ENCODE measurements at regions not wholly inside any gene's neighbourhood (a gene's known extent, or its start where the extent isn't known, plus 50 kb on each side); places are given as distances from the start of the nearest gene placed in this dataset.
"Not testable (repeated sequence)": the region's sequence is repeated elsewhere in the genome, so short reads cannot be mapped to it uniquely, and the experiment has no call there.

- DNase-seq: not testable (repeated sequence)
Measured at GRCh38 chr17:30680681-30681080, 143.8 kb downstream of the CRLF3 start.

- no peak for DNase-seq
Measured at GRCh38 chr17:30677550-30678249, 146.8 kb downstream of the CRLF3 start.

GRCh38 chr17:30675777-30676492 is 148.6 kb downstream of the CRLF3 start:
- DNase-seq: not testable (repeated sequence)

- DNase-seq: not testable (repeated sequence)
Measured at GRCh38 chr17:30669217-30669649, 155.3 kb downstream of the CRLF3 start.

- DNase-seq: not testable (repeated sequence)
Measured at GRCh38 chr17:30668360-30669181, 155.9 kb downstream of the CRLF3 start.

GRCh38 chr17:30667657-30668359 is 156.7 kb downstream of the CRLF3 start:
- DNase-seq: not testable (repeated sequence)

GRCh38 chr17:30666838-30667656 is 157.4 kb downstream of the CRLF3 start:
- not testable (repeated sequence) for DNase-seq

GRCh38 chr17:30663727-30664455 is 160.6 kb downstream of the CRLF3 start:
- DNase-seq: not testable (repeated sequence)

GRCh38 chr17:30657148-30657547 is 167.3 kb downstream of the CRLF3 start:
- not testable (repeated sequence) for DNase-seq

- not testable (repeated sequence) for DNase-seq
Measured at GRCh38 chr17:30653038-30653437, 171.5 kb downstream of the CRLF3 start.

GRCh38 chr17:30650149-30650548 is 172.9 kb downstream of the GOSR1 start:
- DNase-seq: not testable (repeated sequence)

GRCh38 chr17:30648015-30648620 is 170.9 kb downstream of the GOSR1 start:
- DNase-seq: not testable (repeated sequence)

GRCh38 chr17:30645875-30646274 is 168.7 kb downstream of the GOSR1 start:
- DNase-seq: not testable (repeated sequence)

GRCh38 chr17:30644713-30645112 is 167.5 kb downstream of the GOSR1 start:
- DNase-seq: not testable (repeated sequence)

- not testable (repeated sequence) for DNase-seq
Measured at GRCh38 chr17:30644287-30644686, 167.1 kb downstream of the GOSR1 start.

GRCh38 chr17:30641428-30641827 is 164.2 kb downstream of the GOSR1 start:
- DNase-seq: not testable (repeated sequence)

GRCh38 chr17:30639391-30639790 is 162.2 kb downstream of the GOSR1 start:
- DNase-seq: not testable (repeated sequence)

GRCh38 chr17:30638968-30639367 is 161.8 kb downstream of the GOSR1 start:
- DNase-seq: not testable (repeated sequence)

- not testable (repeated sequence) for DNase-seq
Measured at GRCh38 chr17:30631651-30632050, 154.4 kb downstream of the GOSR1 start.

GRCh38 chr17:30625380-30625779 is 148.2 kb downstream of the GOSR1 start:
- DNase-seq: not testable (repeated sequence)

Data from activated effector memory CD4-positive, alpha-beta T cell treated with anti-CD3 and anti-CD28 coated beads, Interleukin-2, amount 50 U/mL, for 16 hours (primary cell).